NCI-H128 (cell line): ENCODE measurements at regions not wholly inside any gene's neighbourhood (a gene's known extent, or its start where the extent isn't known, plus 50 kb on each side); places are given as distances from the start of the nearest gene placed in this dataset.
"Not testable (repeated sequence)": the region's sequence is repeated elsewhere in the genome, so short reads cannot be mapped to it uniquely, and the experiment has no call there.

Source experiments
- DNase-seq: peaks from one replicate; lab custom pipeline; 2025; ENCODE audit not compliant: unreplicated experiment; lab: John Stamatoyannopoulos, UW

DNA sequence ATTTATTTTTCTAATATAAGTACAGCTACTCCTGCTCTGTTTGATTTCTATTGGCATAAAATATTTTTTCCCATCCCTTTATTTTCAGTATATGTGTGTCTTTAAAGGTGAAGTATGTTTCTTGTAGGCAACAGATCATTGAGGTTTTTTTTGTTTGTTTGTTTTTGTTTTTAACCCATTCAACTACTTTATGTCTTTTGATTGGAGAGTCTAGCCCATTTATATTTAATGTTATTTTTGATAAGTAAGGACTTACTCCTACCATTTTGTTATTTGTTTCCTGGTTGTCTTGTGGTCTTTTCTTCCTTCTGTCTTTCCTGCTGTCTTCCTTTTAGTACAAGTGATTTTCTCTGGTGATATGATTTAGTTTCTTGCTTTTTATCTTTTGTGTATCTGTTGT is 285.1 kb upstream of the PROX1 start:
- no peak for DNase-seq

DNA sequence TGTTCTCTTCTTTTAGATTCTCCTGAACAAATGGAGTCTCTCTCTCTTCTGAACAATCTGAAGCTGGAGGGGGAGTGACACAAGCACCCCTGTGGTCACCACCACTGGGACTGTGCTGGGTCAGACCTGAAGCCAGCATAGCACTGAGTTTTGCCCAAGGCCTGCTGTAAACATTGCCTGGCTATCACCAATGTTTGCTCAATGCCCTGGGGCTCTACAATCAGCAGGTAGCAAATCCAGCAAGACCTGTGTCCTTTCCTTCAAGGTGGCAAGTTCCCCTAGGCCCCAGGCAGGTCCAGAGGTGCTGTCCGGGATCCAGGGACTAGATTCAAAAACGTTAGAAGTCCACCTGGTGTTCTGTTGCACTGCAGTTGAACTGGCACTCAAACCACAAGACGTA is 282.8 kb upstream of the PROX1 start:
- no peak for DNase-seq

DNA sequence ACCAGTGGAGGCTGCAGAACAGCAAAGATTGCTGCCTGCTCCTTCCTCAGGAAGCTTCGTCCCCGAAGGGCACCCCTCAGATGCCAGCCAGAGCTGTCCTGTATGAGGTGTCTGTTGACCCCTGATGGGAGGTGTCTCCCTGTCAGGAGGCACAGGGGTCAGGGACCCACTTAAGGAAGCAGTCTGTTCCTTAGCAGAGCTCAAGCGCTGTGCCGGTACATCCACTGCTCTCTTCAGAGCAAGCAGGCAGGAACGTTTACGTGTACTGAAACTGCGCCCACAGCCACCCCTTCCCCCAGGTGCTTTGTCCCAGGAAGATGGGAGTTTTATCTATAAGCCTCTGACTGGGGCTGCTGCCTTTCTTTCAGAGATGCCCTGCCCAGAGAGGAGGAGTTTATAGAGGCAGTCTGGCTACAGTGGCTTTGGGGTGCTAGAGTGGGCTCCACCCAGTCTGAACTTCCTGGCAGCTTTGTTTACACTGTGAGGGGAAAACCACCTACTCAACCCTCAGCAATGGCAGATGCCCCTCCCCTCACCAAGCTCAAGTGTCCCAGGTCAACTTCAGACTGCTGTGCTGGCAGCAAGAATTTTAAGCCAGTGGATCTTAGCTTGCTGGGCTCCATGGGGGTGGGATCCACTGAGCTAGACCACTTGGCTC is 275.8 kb upstream of the PROX1 start:
- DNase-seq, result not testable (repeated sequence)

DNA sequence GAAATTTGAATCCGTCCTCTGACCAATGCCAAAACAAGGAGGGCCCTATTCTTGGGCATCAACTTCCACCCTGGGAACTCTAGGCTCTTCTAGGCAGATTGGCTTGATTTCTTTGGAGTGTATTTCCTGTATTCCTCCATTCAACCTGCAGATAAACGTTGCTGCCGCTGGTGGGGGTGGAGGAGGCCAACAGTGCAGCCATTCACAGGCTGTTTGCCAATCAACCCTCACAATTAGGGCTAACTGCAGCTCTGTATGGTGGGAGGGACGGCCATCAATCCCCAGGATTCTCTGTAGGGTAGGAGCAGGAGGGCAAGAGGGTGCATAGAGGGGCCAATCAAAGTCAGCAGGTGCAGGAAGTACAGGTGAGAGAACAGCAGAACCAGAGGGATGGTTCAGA is 273.1 kb upstream of the PROX1 start:
- DNase-seq, result no peak

DNA sequence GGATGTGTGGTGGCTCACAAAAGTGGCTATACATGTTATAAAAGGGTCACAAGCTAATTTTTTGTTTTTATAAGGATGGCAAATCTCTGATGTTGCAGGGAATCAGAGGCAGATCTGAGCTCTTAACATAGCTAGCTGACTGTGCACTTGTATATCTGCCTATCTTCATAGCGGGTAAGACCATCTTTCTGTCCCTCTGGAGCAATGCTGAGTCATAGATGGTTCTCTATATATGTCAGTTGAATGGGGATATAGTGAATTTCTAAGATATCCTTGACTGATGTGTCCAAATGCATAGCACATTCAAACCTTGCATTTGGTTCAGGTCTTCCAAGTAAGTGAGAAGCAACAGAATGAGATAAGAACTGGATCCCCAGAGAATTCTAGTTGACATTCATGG is 272.6 kb upstream of the PROX1 start:
- no peak for DNase-seq

DNA sequence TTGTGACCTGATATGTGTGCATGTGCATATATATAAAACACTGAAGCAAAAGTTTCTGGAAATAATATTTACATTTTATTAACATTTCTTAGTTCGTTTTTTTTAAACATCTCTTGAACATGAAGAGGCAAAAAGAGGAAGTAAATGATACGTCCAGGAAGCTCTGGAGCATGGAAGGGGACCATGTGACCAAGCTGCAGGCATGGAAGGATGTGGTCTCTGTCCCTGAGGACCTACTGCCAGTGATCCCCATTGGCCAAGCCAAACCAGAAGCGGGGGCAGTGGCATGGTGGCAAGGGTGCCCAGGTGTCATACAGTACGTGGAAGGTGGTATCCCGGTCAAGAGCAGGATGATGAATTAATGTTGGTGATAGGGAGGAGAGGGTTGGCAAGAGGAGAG is 268.3 kb upstream of the PROX1 start:
- DNase-seq, result no peak

DNA sequence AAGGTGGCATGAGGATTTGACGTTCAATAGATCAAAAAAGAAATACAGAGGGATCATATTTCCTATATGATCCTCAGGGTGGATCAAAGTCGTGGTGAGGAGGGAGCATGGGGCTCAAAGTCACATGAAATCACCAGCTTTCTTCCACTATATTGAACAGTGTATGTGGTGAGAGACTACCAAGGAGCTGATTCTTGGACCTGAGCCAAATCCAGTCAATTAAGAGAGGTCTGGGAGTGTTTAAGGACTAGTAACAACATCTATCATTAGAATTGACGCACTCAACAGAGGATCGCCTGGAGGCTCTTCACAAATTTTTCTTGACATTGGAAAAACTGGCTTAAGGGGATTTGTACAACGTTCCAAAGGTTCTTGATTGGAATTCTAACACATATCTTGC is 267.7 kb upstream of the PROX1 start:
- DNase-seq, result peak; percentile 36

DNA sequence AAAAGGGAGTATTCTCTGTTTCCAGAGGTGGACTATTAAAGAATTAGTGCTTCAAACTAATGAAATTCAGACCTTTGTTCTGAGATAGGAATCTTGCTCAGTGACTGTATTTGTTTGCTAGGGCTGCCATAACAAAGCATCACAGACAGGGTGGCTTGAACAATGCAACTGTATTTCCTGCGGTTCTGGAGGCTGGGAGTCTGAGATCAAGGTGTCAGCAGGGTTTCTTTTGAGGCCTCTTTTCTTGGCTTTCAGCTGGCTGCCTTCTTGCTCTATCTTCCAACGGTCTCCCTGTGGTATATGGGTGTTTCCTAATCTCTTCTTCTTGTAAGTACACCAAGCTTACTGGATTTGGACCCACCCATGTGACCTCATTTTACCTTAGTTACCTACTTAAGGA is 264.6 kb upstream of the PROX1 start:
- DNase-seq, result no peak

DNA sequence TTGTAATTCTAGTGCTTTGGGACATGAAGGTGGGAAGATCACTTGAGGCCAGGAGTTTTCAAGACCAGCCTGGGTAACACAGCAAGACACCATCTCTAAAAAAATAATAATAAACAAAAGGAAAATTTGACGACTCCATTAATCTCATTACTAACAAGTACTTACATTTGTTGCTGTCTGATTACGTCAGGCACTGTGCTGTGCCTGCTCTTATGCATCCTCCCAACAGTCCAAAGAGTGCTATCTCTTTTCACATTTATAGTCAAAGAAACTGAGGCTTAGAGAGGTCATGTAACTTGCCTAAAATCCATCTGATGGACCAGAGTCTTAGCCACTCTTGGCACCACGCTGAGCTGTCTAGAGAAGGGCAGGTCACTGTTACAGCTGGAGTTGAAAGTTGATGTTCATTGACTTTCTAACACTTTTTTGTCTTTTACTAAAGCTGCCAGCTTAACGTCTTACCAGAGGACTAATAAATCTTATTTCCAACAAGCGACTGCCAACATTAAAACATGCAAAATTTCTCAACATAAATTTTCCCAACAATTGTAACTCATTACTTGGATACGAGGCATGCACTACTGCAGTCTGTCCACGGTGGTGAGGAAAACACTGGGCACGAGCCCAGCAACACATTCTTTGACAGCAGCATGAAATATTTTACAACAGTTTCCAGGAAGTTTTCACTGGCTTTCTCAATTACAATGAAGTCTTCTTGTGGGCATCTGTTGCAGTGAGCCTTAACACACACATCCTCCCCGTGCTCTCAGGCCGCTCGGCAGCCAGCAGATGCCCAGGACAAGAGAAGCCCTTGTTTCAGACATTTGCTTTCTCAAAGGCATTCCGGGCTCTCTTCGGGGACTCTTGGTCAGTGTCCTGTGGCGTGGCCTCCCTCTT is 262.9 kb upstream of the PROX1 start:
- DNase-seq, result no peak

DNA sequence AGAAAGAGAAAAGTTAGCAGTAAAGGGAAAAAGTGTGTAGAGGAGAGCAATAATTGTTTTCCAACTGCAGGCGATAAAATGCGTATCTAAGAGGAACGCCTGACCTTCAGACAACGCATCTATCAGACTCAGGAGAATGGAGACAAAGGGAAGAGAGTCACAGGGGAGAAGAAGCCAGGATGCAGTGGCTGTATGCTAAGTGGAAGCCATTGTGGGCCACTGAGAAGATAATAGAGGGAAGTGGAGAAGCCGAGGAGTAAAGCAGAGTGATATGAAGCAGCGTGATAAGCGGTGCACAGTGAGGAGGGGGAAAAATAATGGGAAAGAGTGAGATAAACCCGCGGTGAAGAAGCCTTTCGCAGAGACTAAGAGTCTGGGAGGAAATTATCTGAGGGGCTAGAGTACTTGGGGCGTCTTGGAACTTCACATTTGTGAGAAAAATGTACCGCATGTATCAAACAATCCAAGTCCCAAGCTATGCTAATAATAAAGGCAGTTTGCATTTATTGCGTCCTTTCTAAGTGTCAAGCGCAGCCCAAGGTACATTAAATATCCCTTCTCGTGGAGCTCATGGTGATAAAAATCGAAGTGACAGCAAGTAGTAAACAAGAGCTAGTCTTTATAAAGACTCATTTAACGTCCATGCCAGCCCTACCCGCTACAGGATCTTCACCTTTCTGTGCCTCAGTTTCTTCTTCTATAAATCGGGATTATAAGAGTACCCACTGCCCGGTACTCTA is 259.8 kb upstream of the PROX1 start:
- no peak for DNase-seq

DNA sequence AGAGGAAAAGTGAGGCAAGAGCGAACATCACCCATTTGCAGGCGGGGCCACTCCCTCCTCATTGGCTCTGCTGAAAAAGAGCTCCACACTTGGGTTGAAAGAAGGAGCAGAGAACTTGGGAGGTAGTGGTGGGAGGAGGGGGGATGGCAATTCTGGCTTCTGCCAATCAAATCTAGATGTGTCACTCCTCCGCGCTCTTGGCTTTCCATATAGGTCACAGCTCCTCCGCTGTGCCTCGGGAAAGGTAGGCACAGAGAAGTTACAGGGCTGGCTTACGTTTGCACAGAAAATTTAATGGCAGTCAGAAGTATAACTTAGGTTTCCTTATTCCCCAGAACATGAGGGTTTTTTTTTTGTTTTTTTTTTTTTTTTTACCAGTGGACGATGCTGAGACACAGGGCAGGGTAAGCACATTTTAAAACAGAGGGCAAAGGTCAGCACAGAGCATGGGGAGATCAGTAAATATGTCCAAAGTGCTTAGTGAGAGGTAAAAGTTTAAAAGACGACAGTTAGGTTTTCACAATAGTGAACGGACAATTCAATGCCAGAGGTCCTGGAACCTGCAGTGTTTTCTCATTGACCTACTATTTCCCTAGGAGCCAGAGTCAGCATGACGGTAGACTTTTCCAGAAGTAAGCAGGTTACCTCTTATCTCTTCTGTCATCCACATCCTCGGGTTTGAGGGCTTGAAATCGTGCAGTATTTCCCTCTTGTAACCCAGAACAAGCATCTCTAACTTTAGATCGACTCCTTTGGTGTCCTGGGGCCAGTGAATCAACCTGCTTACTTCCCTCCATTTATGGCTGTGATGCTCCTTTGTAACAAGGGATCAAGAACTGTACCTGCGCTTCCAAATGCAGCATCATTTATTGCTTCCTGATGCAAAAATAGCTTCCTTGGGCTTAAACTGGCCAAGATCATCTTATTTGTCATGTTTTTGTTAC is 258.9 kb upstream of the PROX1 start:
- no peak for DNase-seq

DNA sequence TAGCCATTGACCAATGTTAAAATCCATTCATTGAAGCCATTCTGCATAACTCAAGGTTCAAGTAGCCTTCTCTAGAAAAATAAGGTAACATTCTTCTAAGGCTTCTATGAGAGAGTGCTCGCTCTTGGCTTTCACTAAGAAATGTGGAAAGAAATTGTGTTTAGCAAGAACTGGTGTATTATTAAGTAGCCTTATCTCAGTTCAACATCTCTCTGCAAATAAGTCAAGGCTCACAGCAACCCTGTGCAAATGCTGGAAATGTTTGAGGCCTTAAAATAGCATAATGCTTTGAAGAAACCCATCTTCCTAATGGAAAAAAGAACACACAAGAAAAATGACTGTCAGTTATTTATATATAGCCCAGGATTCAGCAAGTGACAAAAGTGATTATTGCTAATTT is 254.1 kb upstream of the PROX1 start:
- no peak for DNase-seq

DNA sequence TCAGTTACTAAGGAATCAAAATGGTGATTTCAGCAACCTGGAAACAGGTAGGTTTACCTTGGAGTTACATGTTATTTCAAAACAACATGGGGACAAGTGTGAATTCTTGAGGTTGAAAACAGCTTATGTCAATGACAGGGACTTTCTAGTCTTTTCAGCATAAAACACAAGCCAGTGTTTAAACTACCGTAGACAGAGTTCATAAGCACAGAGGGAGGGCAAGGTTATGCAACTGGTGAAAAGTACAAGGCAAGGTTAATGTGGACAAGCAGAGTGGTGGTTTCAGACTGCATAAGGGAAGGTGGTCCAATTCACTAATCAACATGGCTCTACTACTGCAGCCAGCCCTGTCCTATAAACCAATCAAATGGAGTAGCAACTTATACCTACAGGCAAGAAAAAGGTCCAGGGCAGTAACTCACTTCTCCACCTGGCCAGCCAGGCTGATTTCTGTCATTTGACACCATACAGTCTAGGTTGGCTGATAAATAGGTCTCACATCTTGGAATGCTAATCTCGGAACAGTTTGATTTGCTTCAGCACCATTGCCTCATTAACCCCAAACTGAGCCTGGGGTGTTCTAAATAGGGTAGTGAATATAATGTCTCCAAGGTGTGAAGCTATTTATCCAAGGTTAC is 250.3 kb upstream of the PROX1 start:
- DNase-seq, result no peak

DNA sequence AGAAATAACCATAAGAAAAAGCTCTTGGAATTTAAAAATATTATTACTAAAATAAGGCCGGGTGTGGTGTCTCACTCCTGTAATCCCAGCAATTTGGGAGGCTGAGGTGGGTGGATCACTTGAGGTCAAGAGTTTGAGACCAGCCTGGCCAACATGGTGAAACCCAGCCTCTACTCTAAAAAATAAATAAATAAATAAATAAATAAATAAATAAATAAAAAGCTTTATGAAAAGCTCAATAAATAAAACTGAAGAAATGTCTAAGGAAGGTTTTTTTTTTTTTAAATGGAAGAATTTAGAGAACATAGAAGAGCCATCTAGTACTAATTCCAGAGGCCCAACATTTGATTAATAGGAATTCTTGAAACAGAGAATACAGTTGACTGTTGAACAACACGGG is 249.1 kb upstream of the PROX1 start:
- no peak for DNase-seq

DNA sequence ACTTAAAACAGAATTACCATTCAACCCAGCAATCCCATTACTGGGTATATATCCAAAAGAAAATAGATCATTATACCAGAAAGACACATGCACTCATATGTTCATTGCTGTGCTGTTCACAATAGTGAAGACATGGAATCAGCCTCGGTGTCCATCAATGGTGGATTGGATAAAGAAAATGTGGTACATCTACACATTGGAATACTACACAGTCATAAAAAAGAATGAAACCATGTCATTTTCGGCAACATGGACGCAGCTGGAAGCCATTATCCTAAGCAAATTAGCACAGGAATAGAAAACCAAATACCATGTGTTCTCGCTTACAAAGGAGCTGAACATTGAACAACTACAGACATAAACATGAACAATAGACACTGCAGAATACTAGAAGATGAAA is 244.8 kb upstream of the PROX1 start:
- DNase-seq, result no peak

DNA sequence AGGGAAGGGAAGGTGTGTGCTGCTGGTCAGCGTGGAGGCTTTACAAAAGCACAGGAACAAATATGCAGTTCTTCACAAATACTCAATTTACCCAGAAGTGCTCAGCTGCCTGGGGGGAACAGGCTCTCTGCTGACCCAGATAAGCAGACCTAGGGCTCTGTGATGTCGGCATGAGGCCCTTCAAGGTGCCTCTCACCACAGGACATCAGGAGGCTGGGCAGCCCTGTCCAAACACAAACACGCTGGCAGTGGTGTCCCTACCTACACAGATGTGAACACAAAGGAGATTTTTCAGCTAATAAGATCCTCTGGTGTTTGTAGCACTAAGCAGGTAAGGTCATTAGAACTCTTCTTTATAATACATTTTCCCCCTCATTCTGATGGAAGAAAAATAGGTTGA is 243.0 kb upstream of the PROX1 start:
- DNase-seq, result no peak

DNA sequence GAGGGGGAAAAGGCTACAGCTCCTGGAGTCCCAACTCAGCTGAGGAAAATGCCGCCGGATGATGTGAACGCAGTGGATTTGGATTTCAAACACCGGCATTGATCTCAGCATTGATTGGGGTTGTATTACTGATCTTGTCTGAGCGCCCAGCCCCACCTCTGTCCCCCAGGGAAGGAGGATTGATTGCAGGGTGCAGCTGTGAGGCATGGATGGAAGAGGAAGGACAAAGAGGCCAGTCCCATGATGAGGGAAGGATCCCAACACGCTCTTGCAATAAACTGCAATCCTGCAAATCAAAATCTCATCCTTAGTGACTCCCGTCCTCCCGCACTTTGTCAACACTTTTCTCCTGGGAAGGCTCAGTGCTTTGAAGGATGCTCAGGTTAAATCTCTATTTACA is 242.3 kb upstream of the PROX1 start:
- no peak for DNase-seq

DNA sequence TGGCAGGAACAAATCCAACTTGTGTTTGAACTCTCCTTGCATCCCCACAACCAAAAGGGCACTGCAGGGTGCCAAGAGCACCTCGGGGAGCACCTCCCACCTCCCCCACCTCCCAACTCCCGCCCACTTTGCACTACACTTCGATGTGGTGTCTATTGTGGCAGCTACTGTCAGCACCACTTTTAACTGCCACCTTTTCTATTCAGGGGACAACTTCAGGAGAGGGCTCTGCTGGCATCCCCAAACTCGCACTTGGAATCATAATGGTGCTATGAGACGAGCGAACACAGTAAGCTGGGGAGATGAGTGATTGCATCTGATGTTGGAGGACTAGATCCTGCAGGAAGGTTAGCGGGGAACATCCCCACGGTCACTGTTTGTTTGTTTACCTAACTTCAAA is 238.2 kb upstream of the PROX1 start:
- DNase-seq, result no peak

DNA sequence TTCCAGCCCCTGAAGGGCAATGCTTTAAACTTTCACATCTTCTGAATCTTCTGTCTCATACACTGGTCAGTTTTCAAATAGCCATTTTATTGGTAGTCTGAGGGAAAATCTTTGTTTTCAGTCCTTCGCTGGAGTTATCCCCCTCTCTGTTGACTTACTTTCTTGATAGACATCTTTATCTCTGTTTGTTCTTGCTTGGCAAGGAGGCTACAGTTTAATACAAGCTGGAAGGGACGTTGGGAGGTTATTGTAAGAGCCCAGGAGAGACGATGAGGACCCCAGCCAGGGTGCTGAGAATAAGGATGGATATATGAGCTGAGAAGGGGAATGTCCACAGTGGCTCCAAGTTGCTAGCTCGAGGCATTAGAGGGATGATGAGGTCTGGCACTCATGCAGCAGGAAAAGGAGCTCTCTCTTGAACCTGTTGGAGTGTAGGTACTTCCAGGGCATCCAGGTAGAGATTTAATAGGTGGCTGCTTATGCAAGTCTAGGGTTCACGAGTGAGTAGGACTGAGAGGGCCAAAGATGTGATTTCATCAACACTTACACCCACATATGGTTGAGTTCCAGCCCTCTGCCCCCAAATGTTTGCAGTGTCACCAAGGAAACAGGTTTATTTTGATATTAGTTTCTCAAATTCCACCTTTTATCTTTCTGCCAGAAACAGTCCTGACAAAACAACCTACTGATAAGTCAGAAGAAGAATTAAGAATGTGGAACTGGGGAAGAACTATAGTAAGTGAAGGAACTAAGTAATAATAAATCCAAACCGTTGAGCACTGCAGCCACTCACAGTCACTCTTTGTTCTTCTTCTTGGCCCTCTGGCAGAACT is 237.3 kb upstream of the PROX1 start:
- no peak for DNase-seq

DNA sequence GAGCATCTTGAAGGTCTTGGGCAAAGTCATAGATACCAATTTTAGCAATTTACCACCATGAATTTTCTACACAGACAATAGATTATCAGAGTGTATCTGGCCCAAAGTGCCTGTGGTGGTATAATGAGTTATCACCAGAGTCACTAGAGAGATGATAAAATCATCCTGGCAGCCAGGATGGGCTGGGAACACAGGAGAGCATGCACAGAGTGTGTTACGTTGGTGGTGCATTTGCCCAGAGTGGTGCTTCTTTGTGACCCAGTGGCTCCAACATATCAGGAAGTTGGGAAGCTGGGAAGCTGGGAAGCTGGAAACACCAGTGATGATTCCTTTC is 236.7 kb upstream of the PROX1 start:
- DNase-seq, result no peak
